SK-MEL-5 (cell line): ENCODE measurements at regions not wholly inside any gene's neighbourhood (a gene's known extent, or its start where the extent isn't known, plus 50 kb on each side); places are given as distances from the start of the nearest gene placed in this dataset.

ENCODE experiments used
- DNase-seq: peaks from one replicate; pipeline ENCODE4 v3.0.0-alpha.2; 2016; ENCODE audit warnings: low read depth, low spot score
- in situ Hi-C: cut with HindIII; loops from 2 replicates; pipeline ENCODE4 v1.10.0; 2016; ENCODE audit warnings: low sequenced_read_pairs, high pct_unique_total_duplicates, low pct_unique_long_range_greater_than_20kb

DNA sequence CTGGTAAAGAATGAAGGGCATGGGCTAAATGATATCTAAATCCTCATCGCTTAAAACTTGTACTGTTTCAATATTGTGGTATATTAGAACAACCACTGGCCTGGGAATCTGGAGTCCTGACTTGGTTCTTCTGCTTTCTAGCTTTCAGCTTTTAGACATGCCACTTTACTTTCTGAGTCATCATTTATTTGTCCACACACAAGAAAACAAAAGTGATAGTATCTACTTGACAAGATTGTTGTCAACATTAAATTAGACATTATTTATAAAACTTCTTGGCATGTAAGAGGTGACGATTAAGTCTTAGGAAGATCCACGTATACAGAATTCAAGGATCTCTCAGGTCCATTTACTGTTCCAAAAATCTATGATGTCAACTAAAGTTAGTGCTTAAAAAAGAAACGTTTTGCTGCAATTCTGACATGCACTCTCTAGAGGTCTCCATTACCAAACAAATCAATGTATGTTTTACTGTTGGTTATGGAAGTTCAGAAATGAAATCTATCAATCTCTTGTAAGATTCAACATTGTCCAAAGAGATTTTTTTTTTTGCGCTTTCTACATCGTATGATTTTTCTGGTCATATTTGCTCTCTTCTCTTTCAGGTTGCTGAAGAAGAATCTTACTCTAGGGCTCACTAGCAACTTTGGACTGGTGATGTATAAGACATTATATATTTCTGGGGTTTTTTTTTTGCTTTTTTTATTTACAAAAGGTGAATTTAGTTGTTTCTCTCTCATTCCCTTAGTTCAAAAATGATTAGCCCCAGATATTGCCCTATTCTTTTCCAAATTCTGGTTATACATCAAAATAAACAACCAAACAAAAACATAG is 53.6 kb upstream of the DYNC1I1 start:
- in situ Hi-C loops, result no loop called here
- peak; percentile 70 for DNase-seq

DNA sequence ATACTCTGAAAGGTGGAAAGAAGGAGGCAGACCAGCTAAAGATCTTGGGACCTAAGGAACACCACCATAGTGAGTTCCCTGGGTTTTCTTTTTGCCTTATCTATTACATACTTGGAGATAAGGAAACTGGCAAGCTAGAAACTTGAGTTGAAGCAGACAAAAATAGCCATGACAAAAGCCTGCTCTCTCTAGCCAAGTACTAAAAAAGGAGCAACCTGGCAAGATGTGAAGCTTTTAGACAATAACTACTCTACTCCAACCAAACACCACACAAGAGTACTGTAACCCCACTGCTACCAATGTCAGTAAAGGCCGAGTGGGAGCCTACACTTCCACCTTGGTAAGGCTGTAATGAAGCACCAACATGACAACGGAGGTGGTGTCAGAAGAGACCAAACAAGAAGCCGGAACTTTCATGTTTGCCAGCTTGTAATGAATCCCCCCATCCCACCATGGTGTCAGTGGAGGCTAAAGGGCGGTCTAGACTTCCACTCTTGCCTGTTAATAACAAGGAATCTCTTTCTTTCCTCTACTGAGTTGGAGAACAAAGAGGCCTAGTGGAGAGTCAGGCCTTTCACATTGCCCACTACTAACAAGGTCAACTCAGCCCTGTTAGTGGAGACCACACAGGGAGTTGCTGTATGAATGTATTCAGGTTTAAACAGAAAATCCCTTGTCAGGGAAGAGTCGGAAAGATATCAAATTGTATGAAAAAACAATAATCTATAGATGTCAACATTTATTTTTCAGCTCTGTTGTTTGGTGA is 55.8 kb upstream of the DYNC1I1 start:
- in situ Hi-C loops, result no loop called here
- peak; percentile 85 for DNase-seq

DNA sequence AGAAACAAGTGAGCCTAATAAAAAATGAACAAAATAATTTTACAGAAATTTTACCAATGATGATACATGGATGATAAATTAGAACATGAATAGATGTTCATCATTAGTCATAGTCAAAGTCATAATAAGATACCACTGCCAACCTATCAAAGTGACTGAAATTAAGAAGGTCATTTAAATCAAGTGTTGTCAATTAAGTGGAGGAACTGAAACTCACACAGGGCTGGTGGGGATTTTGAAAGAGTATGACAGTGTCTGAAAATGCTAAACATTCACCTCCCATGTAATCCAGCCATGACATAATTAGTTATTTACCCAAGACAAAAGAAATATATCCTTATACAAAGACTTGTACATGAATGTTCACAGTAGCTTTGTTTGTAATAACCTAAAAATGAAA is 57.1 kb upstream of the DYNC1I1 start:
- in situ Hi-C loops, result no loop called here
- no peak for DNase-seq

DNA sequence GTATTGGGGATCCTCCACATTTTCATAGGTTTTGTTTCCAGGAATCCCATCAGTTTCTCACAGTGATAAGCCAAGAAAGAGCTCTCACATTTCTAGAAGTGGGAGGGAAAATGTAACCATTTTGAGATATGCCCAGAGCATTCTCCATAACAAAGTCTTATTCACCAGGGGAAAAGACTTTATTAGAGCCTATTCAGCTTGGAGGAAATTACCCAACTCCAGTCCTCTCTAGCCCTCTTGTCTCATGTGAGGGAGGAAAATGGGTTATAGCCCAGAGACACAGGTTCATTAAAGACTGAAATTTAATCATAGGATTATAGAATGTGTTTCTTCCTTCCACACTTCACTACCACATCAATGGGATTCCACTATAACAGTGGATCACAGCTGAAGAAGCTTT is 61.6 kb upstream of the DYNC1I1 start:
- in situ Hi-C loops, result no loop called here
- DNase-seq, result peak; percentile 77

DNA sequence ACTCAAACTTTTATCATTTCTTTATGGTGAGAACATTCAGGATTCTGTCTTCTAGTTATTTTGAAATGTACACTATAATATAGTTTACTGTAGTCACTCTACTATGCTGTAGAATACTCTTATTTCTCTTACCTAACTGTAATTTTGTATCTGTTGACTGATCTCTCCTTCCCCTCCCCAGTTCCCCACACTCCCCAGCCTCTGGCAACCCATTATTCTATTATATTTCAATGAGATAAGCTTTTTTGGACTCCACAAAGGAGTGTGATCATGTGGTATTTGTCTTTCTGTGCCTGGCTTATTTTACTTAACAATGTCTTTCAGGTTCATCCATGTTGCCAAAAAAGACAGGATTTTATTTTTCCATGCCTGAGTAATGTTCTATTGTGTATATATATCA is 71.4 kb upstream of the DYNC1I1 start:
- DNase-seq, result no peak
- in situ Hi-C loops, result no loop called here

DNA sequence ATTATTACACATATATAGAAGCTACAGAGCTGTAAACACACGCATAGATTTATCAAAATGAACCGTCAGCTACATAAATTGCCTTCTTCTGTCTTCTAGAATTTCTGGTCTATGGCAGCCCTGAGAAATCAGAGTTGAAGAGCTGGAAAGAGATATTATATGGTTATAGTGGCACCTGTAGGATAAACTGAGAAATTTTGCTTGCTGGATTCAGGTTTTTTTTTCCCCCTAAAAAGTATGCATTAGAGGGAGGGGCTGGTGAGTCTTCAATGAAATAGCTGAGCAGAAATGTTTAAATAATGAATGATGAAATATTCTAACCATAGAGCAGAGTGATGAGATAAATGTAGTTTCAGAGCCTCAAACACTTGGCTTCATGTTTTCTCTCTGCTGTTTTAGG is 78.0 kb upstream of the DYNC1I1 start:
- in situ Hi-C loops, result loop anchor here (25.0 kb wide), 3 partner anchors 182 to 1407 kb away; no protein-coding TSS in a partner anchor

DNA sequence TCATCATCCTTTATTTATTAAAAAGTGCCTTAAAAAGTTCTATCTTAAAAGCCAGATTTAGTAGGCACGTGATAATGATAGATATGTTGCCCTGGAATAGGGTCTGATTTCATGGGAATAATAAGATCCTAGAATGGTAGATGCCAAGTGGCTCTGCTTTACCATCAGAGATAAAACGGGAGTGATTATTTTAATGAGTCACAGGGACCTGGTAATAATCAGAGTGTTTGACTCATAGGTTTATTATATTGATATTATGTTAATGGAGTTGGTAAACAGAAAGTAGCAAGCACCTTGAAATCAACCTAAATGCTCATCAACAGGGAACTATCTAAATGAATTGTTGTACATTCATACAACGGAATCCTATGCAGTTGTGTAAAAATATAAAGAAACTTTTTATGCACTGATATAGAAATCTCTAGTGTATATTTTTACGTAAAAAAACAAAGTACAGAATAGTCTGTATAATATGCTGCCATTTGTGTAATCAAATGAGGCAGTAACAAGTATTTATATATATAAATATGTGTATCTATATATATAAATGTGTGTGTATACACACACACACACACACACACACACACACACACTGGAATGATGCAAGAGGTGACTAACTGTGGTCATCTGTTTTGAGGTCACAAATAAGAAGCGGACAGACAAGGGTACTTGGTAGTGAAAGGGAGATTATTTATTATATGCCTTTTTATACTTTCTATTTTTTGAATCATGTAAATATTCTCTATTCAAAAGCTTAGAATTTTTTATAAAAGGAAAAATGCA is 78.6 kb upstream of the DYNC1I1 start:
- in situ Hi-C loops, result loop anchor here (25.0 kb wide), 3 partner anchors 181 to 1406 kb away; no protein-coding TSS in a partner anchor
- DNase-seq, result peak; percentile 30

More for the DNA sequence above, 78.0 kb upstream of the DYNC1I1 start:
- DNase-seq, result no peak

DNA sequence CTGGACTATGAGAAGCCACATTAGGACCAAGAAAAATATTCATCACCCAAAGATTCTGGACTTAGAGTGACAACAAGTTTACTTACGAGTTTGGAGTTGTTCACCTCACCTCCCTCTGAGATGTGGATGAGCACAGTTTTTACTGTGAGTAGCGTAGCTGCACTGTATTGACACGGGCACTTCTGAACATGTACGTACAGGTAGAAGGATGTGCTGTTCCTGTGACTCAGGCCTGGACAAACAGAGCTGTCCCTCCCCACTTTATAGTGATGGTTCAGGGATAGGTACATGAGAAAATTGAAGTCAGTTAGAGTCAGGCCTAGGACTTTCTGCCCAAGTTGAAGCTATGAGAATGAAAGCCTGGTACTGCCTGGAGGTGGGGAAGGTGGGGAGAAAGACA is 80.9 kb upstream of the DYNC1I1 start:
- DNase-seq, result no peak
- in situ Hi-C loops, result loop anchor here (25.0 kb wide), 3 partner anchors 179 to 1404 kb away; no protein-coding TSS in a partner anchor

DNA sequence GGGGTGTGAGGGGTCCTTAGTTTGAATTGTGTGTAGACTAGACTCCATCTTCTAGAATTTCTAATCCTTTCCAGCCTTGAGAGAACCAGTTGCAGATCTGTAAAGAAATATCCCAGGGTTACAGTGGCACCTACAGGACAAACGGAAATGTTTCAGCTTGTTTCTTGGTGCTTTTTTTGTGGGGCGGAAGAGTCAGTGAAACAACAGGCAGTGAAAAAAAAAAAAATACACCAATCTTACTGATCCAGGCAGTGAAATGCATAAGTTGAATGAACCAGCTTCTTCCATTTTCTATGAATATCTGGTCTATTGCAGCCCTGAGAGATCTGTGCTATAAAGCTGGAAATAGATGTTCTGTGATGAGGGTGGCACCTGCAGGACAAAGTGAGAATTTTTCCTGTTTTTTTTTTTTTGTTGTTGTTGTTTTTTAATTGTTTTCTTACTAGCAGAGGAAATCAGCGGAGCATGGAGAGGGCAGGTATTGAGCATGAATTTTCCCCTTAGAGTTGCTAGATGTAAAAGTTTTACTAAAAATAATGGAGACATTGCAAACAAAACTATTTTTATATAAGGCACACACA is 81.9 kb upstream of the DYNC1I1 start:
- DNase-seq, result peak; percentile 91
- in situ Hi-C loops, result loop anchor here (25.0 kb wide), 3 partner anchors 178 to 1403 kb away; no protein-coding TSS in a partner anchor

DNA sequence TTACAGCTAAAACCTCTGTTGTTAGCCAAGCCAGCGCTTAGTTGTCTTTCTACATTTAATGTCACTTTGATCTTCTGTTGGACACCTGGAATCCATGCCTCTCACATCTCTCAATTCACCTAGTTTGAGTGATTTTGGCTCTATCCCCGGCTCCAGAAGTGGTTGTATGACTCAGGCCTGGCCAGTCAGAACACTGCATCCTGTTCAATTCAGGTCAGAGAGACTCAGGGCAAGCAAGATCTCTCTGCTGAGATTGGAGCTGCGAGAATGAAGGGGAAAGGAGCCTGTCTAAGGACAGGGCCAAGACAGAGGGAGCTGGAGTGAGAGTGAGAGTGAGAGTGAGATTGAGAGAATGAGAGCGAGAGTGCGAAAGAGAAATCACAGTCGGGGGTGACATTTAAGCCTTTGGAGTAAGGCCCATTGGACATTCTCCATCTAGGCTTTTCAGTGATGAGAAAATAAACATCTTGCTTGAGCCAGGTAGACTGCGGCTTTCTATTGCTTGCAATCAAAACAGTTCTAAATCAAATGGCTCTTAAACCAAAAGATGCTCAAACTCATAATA is 83.3 kb upstream of the DYNC1I1 start:
- in situ Hi-C loops, result loop anchor here (25.0 kb wide), 3 partner anchors 177 to 1402 kb away; no protein-coding TSS in a partner anchor
- no peak for DNase-seq

DNA sequence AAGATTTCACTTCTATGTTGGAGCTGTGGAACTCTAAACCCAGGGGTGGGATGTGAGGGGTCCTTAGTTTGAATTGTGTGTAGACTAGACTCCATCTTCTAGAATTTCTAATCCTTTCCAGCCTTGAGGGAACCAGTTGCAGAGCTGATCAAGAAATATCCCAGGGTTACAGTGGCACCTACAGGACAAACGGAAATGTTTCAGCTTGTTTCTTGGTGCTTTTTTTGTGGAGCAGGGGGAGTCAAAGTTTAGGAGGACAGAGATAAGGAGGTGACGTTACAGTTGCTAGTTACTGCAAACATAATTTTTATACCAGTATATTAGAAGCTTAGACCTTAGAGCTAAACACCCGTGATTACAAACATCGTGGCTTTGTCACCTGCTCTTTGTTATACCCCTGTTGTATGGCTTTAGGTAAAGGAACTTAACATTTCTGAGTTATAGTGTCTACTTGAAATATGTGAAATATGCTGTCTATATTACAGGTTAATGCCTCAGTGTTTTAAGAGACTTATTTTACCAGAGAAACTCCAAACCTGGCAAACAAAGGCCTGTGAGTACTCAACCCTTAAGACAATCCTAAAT is 84.5 kb upstream of the DYNC1I1 start:
- DNase-seq, result peak; percentile 89
- in situ Hi-C loops, result loop anchor here (25.0 kb wide), 3 partner anchors 176 to 1401 kb away; no protein-coding TSS in a partner anchor

DNA sequence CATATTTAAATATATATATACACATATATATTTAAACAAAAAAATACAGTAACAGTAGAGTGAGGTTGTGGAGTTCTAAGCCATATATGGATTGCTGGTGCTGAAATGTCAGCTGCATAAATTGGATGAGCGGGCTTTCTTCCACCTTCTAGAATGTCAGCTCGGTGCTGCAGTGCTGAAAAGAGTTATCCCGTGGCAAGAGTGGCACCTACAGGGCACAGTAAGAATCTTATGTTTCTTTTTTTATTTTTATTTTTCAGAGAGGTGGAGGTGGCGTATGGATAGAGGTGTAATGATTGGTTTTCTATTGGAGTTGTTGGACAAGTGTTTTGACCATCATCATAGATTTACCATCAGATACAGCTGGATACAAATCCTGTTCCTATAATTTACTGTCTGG is 86.2 kb upstream of the DYNC1I1 start:
- in situ Hi-C loops, result loop anchor here (25.0 kb wide), 3 partner anchors 174 to 1399 kb away; no protein-coding TSS in a partner anchor
- DNase-seq, result peak; percentile 94

DNA sequence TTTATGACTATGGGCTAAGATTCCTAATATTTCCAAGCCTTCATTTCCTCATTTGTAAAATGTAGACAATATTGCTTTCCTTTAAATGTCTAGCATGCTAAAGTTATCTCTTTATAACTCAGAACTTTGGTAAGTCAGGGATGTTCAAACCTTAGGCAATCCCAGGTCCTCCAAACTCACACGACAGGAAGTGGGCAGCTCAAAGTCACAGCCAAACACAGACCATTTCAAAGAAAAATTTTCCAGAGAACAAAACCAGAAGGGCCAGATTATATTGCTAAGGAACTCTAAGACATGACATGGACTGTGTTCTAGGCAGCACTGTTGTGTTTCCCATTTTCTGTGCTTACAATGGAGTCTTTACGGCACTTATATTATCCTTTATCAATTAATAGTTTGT is 87.8 kb upstream of the DYNC1I1 start:
- in situ Hi-C loops, result loop anchor here (25.0 kb wide), 3 partner anchors 172 to 1397 kb away; no protein-coding TSS in a partner anchor
- DNase-seq, result peak; percentile 69

DNA sequence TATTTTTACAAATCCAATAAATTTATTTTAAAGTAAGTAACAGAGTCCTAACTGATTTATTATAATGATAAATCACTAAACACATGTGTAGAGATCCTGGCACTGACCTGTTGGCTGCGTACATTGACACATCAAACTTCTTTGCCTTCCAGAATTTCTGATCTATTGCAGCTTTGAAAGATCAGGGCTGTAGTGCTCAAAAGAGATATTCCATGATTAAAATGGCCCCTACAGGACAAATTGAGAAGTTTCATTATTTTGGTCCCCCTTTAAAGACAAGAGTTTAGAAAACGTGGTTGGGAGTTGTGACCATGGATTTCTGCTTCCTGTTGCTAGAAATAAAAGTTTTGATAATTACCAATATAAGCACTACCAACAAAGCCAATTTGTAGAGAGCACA is 87.7 kb upstream of the PDK4 start:
- DNase-seq, result peak; percentile 85
- in situ Hi-C loops, result loop anchor here (25.0 kb wide), 3 partner anchors 172 to 1397 kb away; no protein-coding TSS in a partner anchor

DNA sequence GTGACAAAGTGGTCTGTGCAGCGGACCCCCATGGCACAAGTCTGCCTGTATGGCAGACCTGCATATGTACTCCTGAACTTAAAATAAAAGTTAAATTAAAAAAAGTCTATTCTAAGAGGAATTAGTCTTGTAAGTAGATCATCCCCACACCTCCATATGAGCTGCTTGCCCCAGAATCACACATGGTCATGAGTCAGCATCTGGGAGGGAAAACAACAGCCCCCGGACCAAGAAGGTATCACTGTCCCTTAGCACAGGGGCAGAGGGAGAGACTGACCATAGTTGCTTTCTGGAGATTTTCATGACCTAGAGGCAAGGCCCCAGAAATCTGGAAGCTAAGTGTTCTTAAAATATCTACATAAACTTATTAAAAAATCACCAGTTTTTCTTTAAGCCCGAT is 86.6 kb upstream of the PDK4 start:
- DNase-seq, result no peak
- in situ Hi-C loops, result loop anchor here (25.0 kb wide), 3 partner anchors 171 to 1396 kb away; no protein-coding TSS in a partner anchor

DNA sequence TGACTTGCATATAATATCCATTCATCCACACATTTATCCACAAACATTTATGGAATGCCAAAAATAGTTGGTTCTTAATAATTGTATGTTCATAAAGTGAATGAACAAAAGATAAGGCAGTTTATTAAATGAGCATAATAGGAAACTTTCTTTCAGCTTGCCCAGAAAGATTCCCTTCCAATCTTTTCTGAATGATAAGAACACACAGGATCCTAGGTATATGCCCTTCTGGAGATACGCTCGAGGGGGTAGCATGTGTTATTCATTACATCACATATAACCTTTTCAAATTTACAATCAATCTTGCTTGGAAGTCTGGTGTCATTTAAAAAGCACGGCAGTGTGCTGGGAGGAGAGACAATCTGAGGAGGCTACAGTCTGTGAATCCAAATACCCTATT is 80.4 kb upstream of the PDK4 start:
- peak; percentile 100 for DNase-seq
- in situ Hi-C loops, result loop anchor here (25.0 kb wide), 3 partner anchors 164 to 1389 kb away; no protein-coding TSS in a partner anchor
